Glomerular endothelial cell (primary cell): ENCODE measurements at regions not wholly inside any gene's neighbourhood (a gene's known extent, or its start where the extent isn't known, plus 50 kb on each side); places are given as distances from the start of the nearest gene placed in this dataset.
"Not testable (repeated sequence)": the region's sequence is repeated elsewhere in the genome, so short reads cannot be mapped to it uniquely, and the experiment has no call there.

Experiments
- DNase-seq: peaks from one replicate; pipeline ENCODE4 v3.0.0-alpha.2; 2011; ENCODE audit warnings: low read depth, low spot score; ENCODE audit errors: extremely low read depth

- no peak for DNase-seq
Observed at GRCh38 chr10:64173826-64174225, 652.6 kb downstream of the REEP3 start.

GRCh38 chr10:64174666-64175255 is 653.6 kb downstream of the REEP3 start:
- no peak for DNase-seq

- no peak for DNase-seq
Observed at GRCh38 chr10:64175271-64175962, 654.2 kb downstream of the REEP3 start.

- DNase-seq, result no peak
Observed at GRCh38 chr10:64182671-64183070, 661.5 kb downstream of the REEP3 start.

GRCh38 chr10:64191286-64191685 is 670.1 kb downstream of the REEP3 start:
- DNase-seq, result no peak

- no peak for DNase-seq
Observed at GRCh38 chr10:64196638-64197315, 675.6 kb downstream of the REEP3 start.

- DNase-seq, result no peak
Observed at GRCh38 chr10:64201936-64202335, 680.7 kb downstream of the REEP3 start.

- not testable (repeated sequence) for DNase-seq
Observed at GRCh38 chr10:64204504-64204903, 683.3 kb downstream of the REEP3 start.

- DNase-seq, result no peak
Observed at GRCh38 chr10:64206409-64206808, 685.2 kb downstream of the REEP3 start.

GRCh38 chr10:64209561-64209960 is 688.4 kb downstream of the REEP3 start:
- no peak for DNase-seq

GRCh38 chr10:64210211-64210610 is 689.0 kb downstream of the REEP3 start:
- no peak for DNase-seq

GRCh38 chr10:64211466-64211865 is 690.3 kb downstream of the REEP3 start:
- no peak for DNase-seq

- DNase-seq, result no peak
Observed at GRCh38 chr10:64215088-64215487, 693.9 kb downstream of the REEP3 start.

- no peak for DNase-seq
Observed at GRCh38 chr10:64219271-64220025, 698.2 kb downstream of the REEP3 start.

- DNase-seq, result no peak
Observed at GRCh38 chr10:64234489-64234888, 713.3 kb downstream of the REEP3 start.

GRCh38 chr10:64257704-64258103 is 736.5 kb downstream of the REEP3 start:
- DNase-seq, result no peak

GRCh38 chr10:64261092-64261491 is 739.9 kb downstream of the REEP3 start:
- no peak for DNase-seq

- DNase-seq, result no peak
Observed at GRCh38 chr10:64261676-64262075, 740.5 kb downstream of the REEP3 start.

- DNase-seq, result no peak
Observed at GRCh38 chr10:64265961-64266360, 744.8 kb downstream of the REEP3 start.

- no peak for DNase-seq
Observed at GRCh38 chr10:64271508-64271907, 750.3 kb downstream of the REEP3 start.

- DNase-seq, result no peak
Observed at GRCh38 chr10:64271983-64272382, 750.8 kb downstream of the REEP3 start.
